Islet of Langerhans (tissue), 1 donor: ENCODE measurements at regions not wholly inside any gene's neighbourhood (a gene's known extent, or its start where the extent isn't known, plus 50 kb on each side); places are given as distances from the start of the nearest gene placed in this dataset.
A peak's percentile ranks its signal among the peaks of the same experiment; 100 is the strongest.

Experiments
- FAIRE-seq: peaks from one replicate; lab custom pipeline; 2011; peaks lifted over from hg19 to GRCh38; lab: Jason Lieb, UNC

DNA sequence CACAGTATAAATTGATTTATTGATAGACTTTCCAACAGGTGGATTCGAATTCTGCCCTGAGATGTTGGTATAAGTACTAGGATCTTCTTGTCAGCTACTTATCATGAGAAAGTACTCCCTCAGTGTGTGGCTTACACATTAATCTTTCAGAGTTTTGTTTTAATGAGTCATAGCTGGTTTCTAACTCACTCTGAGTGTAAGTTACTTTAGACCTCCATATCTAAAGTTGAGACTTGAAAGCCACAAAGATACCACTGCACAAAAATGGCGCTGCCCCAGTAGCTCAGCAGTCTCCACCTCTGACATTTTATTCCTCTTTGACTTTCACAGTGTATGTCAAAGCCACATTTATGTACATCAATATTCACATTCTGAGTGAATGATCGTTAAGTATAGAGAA is 318.5 kb downstream of the ARAP2 start:
- no peak for FAIRE-seq

DNA sequence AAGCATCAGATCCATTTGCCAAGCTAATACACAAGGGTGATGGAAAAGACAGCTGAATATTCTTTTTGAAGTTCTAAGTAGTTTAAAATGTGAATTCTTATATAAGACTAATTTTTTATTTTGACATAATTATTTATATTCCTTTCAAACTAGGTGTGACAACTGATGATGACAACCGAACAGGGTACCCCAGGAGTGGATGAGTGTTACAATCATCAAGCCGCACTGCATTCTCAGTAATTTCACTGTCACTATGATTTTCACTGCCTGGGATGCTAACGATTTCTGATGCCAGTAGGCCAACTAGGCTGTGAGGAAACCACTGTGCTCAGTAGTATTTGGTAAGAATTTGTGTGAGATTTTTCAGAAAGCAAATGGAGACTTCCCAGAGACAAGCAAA is 317.5 kb downstream of the ARAP2 start:
- FAIRE-seq: no peak

DNA sequence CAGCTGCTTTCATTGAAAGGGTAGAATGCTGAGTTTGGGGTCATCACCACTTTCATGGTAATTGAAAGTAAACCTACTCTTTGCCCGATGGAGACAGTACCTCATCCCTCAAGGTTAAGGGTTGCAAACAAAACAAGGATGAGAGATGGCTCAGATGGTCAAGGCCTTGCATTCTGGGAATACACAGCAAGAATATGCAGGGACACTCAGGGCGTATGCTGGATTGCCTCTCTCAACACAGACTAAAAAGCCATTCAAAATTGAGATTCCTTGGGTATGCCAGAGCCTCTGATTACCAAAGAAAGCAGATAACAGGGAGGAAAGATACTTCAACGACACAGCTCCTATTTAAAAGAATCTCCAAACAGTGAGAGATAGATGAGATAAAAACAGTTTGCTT is 310.4 kb downstream of the ARAP2 start:
- FAIRE-seq: no peak

DNA sequence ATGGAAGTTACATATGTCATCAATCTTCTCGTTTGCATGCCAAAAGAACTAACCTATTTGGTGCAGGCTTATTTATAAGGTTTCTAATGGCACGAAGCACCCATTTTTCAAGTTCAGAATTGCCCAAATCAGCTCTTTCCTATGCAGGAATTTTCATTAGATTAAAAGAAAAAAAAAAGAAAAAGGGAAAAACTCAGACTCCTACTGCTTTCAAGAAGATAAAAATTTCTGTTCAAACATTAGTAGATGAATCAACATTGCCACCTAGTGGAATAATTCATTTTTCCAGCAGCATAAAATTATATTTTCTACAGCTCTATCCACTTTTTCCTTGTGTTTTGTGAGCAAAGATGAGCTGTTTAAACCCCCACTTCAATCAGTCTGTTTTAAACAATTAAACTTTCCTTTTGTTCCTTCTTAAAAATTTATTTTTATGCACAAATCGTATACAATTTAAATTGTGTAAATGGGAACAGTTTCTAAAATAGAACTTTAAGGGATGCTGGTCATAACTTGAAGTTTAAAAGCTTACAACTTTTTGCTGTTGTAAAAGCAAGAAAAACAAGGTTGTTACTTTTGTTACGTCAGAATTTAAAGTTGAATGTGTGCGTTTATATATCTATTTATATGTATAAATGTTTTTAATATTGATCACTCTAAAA is 309.9 kb downstream of the ARAP2 start:
- FAIRE-seq: peak; percentile 99

DNA sequence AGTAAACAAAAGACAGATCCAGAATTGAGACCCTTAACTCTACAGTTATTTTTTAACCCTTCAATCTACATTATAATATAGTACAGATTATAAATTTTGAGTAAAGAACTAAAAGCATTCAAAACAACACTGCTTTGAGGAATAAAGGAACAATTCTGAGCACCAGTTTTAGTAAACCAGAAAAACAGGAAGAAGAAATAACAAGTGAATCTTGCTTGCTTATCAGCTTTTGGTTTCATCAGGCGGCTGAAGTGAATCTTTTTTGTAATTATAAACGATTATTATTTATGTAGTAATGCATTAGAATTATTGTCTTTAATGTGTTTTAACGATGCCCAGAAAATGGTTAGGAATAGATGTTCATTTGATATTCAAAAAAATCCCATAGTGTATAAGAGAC is 305.4 kb downstream of the ARAP2 start:
- FAIRE-seq: no peak

DNA sequence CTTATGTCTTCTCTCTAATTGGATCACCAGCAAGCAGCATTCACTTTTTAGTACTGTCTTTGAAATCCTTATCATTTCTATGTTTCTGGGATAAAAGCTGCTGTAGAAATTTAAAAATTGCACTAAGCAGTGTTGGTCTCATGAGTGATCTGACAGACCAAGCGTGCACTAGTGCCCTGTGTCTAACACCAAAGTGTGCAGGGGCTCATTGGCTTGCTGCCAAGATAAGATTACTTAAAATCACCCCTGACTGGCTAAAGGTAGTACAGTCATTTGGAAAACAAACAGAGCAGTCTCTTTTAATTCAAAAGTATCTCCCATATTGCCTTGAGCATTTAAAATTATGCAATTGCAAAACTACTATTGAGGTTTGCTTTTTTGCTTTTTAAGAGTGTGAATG is 304.6 kb downstream of the ARAP2 start:
- no peak for FAIRE-seq

DNA sequence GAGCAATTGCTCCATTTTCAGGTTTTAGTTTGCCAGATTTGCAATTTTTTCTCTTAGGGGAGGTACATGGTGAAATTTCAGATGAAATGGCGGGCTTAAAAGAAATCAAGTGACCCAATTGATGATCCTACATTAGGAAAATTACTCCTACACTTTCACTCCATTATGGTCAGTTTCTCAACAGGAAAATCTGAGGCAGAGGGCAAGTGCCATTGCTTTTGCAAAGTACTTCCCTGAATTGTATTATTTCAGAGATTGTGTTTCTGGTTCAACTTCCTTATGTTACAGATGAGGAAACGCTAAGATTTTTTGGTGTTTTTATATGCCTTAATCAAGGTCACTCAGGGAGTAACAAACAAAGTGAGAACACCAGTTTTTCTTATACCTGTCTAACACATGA is 302.2 kb downstream of the ARAP2 start:
- no peak for FAIRE-seq

DNA sequence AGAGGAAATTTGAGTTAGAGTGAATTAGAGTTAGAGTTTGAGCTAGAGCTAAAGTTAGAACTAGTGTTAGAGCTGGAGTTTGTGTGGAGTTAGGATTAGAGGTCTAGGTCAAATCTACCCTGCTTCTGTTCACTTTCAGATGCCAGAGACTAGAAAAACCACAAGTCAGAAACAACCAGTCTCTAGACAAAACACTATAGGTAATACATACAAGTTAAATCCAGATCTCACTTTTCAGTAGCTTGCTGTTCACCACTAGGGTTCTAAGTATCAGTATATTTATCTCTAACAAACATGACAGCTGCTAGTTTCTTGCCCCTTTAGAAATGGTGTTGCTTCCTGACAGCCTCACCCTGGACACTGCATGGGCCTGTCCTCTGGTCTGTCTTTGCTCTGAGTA is 300.7 kb downstream of the ARAP2 start:
- FAIRE-seq: no peak

DNA sequence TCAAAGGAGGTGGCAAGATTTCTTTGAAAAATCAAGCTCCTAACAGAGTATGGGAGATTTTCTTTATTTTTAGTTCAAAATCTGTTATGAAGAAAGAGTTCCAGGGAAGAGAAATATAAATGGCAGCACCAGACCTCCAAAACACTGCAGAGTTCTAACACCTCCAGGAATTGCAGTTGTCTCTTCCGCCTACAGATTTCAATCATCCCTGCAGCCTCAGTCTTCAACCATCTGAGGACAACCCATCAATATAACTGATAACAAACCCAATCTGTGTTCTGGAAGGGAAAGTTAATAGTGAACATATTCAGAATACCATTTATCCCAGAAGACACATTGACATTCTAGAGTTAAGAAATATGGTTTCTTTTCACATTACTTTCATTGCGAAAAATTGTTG is 296.1 kb downstream of the ARAP2 start:
- FAIRE-seq: no peak

DNA sequence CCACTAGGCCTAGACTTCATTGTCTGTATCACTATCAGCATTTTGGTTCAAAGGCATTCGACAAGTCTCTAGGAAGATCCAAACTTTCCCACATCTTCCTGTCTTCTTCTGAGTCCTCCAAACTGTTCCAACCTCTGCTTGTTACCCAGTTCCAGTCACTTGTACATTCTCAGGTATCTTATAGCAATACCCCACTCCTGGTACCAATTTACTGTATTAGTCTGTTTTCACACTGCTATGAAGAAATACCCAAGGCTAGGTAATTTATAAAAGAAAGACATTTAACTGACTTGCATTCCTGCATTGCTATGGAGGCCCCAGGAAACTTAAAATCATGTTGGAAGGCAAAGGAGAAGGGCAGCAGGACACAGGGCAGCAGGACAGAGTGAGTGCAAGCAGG is 293.9 kb downstream of the ARAP2 start:
- no peak for FAIRE-seq

DNA sequence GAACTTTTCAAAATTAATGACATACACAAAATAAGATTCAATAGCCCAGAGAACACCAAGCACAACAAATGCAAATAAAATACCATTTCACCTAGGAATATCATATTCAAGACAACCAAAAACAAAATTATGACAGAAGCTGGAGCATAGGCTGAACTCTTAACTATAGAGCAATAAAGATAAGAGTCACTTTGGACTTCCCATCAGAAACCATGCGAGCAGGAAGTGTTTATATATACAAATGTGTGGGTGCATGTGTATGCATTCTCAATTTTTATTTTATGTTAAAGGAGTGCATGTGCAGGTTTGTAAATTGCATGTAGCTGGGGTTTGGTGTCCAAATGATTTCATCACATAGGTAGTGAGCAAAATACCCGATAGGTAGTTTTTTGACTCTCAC is 291.6 kb downstream of the ARAP2 start:
- FAIRE-seq: no peak

DNA sequence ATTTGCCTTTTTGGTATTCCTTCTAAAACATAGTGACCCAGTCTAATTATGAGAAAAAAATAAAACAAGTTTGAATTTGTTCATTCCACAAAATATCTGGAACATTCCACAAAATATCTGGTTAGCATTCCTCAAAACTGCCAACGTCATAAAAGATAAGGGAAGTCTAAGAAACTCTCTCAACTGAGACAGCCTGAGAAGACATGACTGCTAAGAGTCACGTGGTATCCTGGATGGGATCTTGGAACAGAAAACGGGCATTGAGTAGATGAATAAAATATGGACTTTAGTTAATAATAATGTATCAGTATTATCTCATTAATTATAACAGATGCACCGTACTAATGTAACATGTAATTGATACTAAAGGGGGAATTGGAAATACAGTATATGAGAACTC is 280.9 kb downstream of the ARAP2 start:
- no peak for FAIRE-seq

DNA sequence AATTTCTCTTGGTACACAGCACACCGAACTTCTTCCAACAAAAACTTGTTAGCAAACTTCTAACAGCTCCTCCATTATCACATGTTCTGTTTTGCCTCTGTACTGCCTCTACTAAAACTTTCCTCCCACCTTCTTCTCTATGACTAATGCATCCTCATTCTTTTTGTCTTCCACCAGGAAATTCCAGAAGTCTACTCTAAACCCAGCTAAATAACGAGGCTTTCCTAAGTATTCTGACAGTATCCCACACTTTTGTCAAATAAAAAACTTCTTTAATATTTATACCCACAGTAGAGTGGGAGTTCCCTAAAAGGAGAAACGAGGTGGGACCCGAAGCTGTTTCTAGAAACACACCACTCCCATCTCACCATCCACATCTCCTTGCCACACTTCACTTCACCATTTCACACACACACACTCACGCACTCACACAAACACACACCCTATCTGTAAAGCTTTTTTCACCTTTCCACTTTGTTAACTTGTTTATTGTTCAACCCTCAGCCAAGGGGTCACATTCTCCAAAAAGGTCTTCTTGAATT is 280.3 kb downstream of the ARAP2 start:
- no peak for FAIRE-seq

DNA sequence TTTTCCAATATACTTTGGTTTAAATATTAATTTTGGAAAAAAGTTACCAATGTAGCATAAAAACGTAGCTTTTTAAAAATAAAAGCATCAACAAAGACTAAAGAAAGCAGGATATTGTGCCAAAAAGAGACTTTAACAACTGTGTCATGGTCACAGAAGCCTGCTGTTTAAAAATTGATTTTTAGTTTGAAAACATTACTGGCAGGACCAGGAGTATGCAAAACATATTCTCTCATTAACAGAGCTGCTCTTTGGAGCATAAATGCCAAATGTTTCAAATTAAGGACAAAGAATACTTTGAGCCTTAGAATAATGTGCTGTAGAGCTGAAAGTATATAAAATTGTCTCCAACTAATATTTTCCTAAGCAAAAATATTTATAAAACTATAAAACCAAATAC is 279.0 kb downstream of the ARAP2 start:
- no peak for FAIRE-seq

DNA sequence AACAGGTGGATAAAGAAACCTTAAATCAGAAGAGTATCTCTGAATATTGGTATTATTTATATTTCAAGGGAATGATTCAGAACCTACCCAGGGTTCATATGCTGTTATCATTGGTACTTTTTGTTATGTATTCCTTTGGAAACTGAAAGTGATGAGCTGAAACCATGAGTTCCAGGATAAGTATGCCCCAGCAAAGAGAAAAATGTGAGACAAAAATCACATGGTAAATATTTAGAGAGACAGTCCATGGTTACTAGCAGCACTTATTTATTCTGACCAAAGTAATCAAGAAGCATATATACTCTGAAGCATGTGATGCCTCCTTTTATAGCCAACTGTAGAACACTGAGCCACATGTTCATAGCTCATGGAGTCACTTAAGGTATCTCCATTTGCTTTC is 277.7 kb downstream of the ARAP2 start:
- no peak for FAIRE-seq

DNA sequence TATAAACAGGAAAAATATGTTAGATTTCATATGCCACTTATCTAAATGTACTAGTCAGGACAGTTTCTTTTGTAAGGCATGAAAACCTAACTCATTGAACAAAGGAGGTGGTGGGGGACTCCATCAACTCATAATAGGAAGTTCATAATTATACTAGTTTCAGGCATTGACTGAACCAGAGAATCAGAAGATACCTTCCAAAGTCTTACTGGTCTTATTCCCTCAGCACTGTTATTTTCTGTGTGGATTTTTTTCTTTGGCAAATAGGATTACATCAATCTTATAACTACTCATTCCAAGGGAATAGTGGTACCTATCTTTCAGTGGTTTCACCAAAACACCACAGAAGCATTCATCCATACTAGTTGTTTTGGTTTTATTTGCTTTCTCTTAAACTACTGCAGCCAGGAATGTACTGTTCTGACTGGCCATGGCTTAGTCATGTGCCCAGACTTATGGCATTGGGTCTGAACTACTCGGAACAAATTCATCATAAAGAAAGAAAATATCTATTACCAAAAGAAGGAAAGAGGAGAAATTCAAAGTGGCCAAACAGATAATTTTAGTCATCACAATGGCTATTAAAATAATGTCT is 273.9 kb downstream of the ARAP2 start:
- no peak for FAIRE-seq

DNA sequence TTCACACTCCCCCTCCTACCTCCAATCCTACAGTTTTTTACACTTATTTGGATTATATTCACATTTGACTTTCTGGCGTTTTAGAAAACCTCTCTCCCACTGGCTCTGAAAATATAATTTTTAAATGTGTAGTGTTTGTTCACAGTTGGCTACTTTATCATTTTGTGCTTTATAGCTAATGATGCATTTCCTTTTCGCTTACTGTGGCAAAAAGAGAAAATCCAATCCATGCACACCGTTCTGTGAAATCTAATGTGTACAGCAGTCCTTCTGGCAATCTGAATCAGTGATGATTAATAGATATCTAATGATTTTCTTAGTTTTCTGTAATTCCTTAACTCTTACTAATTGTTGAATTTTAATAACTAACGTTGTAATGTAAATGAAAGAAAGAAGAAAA is 271.5 kb downstream of the ARAP2 start:
- no peak for FAIRE-seq

DNA sequence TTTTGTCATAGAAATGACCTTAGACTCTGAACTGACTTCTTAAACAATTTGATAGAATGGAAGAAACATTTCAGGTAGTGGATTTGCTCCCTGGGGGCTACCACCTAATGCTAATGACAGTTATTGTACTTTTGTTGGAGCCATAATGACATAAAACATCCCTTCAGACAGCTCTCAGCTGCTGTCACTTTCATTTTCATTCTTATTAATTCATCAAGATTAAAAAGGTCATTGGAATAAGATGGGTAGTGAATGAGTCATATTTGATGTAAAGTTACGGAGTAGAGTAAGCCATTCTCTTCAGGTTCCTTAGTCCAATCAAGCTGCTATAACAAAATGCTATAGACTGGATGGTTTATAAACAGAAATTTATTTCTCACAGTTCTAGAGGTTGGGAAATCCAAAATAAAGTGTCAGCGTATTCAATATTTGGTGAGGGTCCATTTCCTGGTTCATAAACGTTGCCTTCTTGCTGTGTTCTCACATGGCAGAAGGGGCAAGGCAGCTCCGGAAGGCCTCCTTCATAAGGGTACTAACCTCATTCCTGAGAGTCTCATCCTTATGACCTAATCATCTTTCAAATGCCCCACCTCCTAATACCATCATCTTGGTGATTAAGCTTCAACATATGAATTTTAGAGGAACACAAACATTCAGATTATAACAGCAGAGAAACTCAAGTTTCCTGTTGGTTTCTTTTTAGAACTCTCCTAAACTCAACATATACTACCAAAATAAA is 268.5 kb downstream of the ARAP2 start:
- no peak for FAIRE-seq

DNA sequence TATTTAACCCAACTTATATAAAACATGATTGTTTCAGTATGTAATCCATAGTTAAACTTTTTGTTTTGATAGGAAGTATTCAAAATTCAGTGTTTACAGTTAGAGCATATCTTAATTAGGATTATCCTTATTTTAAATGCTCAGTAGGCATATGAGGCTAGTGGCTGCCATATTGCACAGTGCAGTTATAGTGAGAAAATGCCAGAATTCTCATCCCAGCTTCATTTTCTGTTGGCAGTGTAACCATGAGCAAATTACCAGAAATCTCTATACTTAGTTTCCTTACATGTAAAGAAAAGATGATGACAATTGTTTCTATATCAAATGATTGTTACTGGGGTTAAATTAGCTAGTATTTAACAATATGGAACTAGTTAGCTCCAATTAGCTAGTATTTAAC is 265.8 kb downstream of the ARAP2 start:
- no peak for FAIRE-seq

DNA sequence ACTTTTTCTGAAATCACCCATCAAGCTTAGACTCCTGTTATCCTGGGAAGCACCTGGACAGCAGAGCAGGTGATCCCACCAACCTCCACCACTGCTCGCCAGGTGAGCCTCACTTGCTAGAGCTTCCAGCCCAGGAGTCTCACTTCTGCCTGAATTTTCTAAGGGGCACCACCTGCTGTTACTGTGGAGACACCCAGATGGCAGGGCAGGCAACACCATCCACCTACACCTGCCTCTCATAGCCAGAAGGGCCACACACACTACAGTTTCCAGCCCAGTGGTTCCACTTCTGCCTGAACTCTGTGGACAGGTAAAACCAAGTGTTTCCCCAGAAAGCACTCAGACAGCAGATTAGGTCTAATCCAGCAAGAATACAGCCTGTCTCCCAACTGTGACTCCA is 262.0 kb downstream of the ARAP2 start:
- FAIRE-seq: no peak

DNA sequence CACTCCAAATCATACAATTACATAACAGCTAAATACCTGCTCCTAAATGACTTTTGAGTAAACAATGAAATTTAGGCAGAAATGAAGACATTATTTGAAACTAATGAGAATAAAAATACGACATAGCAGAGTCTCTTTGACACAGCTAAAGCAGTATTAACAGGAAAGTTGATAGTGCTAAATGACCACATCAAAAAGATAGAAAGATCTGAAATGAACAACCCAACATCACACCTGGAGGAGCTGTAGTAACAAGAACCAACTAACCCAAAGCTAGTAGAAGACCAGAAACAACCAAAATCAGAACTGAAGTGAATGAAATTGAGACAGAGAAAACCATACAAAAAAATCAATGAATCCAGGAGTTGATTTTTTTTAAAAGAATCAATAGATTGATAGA is 257.8 kb downstream of the ARAP2 start:
- no peak for FAIRE-seq

DNA sequence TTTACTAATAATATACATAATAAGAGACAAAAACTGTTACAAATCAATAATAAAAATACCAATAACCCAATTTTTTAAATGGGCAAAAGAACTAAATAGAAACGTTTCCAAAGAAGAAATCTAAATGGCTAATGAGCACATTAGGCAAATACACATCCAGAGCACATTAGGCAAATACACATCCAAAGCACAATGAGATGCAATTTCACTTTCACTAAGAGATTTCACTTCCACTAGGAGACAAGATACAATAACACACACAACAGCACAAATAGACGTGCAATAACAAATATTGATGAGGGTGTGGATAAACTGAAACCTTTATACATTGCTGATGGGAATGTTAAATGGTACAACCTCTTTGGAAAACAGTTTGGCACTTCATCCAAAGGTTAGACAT is 250.7 kb downstream of the ARAP2 start:
- no peak for FAIRE-seq

DNA sequence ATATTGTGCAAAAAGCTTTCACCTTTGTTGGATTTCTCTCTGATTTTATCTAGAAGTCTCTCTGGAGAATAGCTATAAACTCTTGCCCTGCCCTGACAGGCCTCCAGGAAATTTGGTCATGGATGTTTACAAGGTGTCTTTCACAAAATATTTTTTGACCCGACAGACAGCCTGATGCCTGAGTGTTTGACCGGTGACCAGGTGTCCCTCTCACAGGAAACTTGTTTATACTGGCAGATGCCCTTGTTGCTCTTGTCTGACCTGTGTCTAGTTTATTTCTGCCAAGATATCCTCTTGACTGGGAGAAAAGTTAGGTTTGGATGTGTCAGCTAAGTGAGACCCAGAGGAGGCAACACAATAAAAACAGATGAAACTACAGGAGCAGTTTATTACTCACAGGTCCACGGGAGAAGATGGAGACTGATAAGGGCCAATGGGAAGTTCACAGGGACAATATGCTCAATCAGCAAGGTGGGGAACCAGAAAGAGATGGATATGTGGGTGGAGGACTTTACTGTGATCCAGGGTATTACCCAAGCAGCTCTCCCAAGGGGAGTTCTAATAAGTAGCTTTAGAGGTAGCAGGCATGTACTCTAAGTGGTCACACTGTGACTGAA is 243.3 kb downstream of the ARAP2 start:
- FAIRE-seq: no peak
